Activated T-cell treated with anti-CD3 and anti-CD28 coated beads, Interleukin-2, amount 50 U/mL, for 72 hours (primary cell): ENCODE measurements at regions not wholly inside any gene's neighbourhood (a gene's known extent, or its start where the extent isn't known, plus 50 kb on each side); places are given as distances from the start of the nearest gene placed in this dataset.

ENCODE experiments used
- ATAC-seq, 2 donors: fragments of 150-1000 bp; cut with Tn5 transposase; replicated peaks in 1 of 2; 2 replicates each; pipeline ENCODE4 v1.10.0; 2021; ENCODE audit warnings: moderate library complexity in 2 of 2, mild to moderate bottlenecking in 1 of 2
- DNase-seq, 2 donors: peaks; one replicate each; pipeline ENCODE4 v3.0.0; 2021 to 2022; ENCODE audit warnings: mixed read lengths in 1 of 2
- H3K27ac Mint-ChIP-seq: one replicate; pipeline ENCODE4 v1.8.0; 2022; ENCODE audit warnings: mild to moderate bottlenecking, moderate library complexity, mixed read lengths
- H3K27me3 Mint-ChIP-seq: one replicate; pipeline ENCODE4 v1.8.0; 2022; ENCODE audit warnings: low read depth, mixed read lengths
- H3K36me3 Mint-ChIP-seq, 2 donors: one replicate each; pipeline ENCODE4 v1.8.0; 2022; ENCODE audit warnings: mixed read lengths in 2 of 2, mild to moderate bottlenecking in 1 of 2; ENCODE audit not compliant: insufficient read depth in 2 of 2
- H3K4me1 Mint-ChIP-seq: one replicate; pipeline ENCODE4 v1.8.0; 2022; ENCODE audit warnings: low read depth, mixed read lengths
- H3K4me3 Mint-ChIP-seq, 2 donors: one replicate each; pipeline ENCODE4 v1.8.0; 2022; ENCODE audit warnings: mild to moderate bottlenecking in 2 of 2, mixed read lengths in 2 of 2, moderate library complexity in 2 of 2
- H3K9me3 Mint-ChIP-seq, 2 donors: one replicate each; pipeline ENCODE4 v1.8.0; 2022; ENCODE audit warnings: mixed read lengths in 2 of 2

- ATAC-seq, result no peak
- Mint-ChIP-seq H3K36me3 (no peaks in the 10 kb centered on the region), H3K9me3 (peaks cover 3 to 13% of the 10 kb centered on the region in 2 donors), H3K27ac (no peak overlapping the region), H3K4me1 (no peaks in the 10 kb centered on the region), H3K27me3 (no peaks in the 10 kb centered on the region), H3K4me3 (no peak overlapping the region)
- DNase-seq, result no peak
Observed at GRCh38 chr6:165186441-165187205, 122.8 kb downstream of the C6orf118 start.

- Mint-ChIP-seq H3K4me1 (no peaks in the 10 kb centered on the region), H3K36me3 (no peaks in the 10 kb centered on the region), H3K9me3 (peaks cover 3 to 10% of the 10 kb centered on the region in 2 donors), H3K27me3 (no peaks in the 10 kb centered on the region), H3K4me3 (no peak overlapping the region), H3K27ac (no peak overlapping the region)
- no peak for ATAC-seq
- no peak for DNase-seq
Observed at GRCh38 chr6:165186041-165186440, 123.4 kb downstream of the C6orf118 start.

GRCh38 chr6:165184192-165184979 lies 125.0 kb downstream of the C6orf118 start:
- no peak for DNase-seq
- H3K4me3 Mint-ChIP-seq, result no peak overlapping the region
- H3K9me3 Mint-ChIP-seq, result peaks cover 3 to 9% of the 10 kb centered on the region in 2 donors
- H3K4me1 Mint-ChIP-seq, result no peaks in the 10 kb centered on the region
- no peak for ATAC-seq
- no peaks in the 10 kb centered on the region for H3K36me3 Mint-ChIP-seq
- H3K27ac Mint-ChIP-seq, result no peak overlapping the region
- no peaks in the 10 kb centered on the region for H3K27me3 Mint-ChIP-seq

GRCh38 chr6:165183496-165184140 lies 125.8 kb downstream of the C6orf118 start:
- no peaks in the 10 kb centered on the region for H3K4me1 Mint-ChIP-seq
- no peak overlapping the region for H3K4me3 Mint-ChIP-seq
- H3K36me3 Mint-ChIP-seq, result no peaks in the 10 kb centered on the region
- H3K27ac Mint-ChIP-seq, result no peak overlapping the region
- ATAC-seq (no peak), DNase-seq (no peak)
- H3K27me3 Mint-ChIP-seq, result no peaks in the 10 kb centered on the region
- H3K9me3 Mint-ChIP-seq, result peaks cover 3 to 9% of the 10 kb centered on the region in 2 donors

- DNase-seq, result no peak
- H3K4me3 Mint-ChIP-seq, result no peak overlapping the region
- H3K27ac Mint-ChIP-seq, result no peak overlapping the region
Observed at GRCh38 chr6:165183071-165183470, 126.3 kb downstream of the C6orf118 start.

GRCh38 chr6:165181951-165182414 lies 127.4 kb downstream of the C6orf118 start:
- Mint-ChIP-seq H3K36me3 (no peaks in the 10 kb centered on the region), H3K27ac (no peak overlapping the region), H3K4me3 (no peak overlapping the region), H3K9me3 (peaks cover 3 to 9% of the 10 kb centered on the region in 2 donors), H3K27me3 (no peaks in the 10 kb centered on the region), H3K4me1 (no peaks in the 10 kb centered on the region)
- ATAC-seq, result no peak
- DNase-seq, result no peak

More at GRCh38 chr6:165183071-165183470, 126.3 kb downstream of the C6orf118 start:
- ATAC-seq, result no peak
- peaks cover 3 to 9% of the 10 kb centered on the region in 2 donors for H3K9me3 Mint-ChIP-seq
- H3K36me3 Mint-ChIP-seq, result no peaks in the 10 kb centered on the region
- no peaks in the 10 kb centered on the region for H3K27me3 Mint-ChIP-seq
- H3K4me1 Mint-ChIP-seq, result no peaks in the 10 kb centered on the region

- H3K9me3 Mint-ChIP-seq, result peaks cover 8 to 13% of the 10 kb centered on the region in 2 donors
- DNase-seq, result no peak
- H3K4me1 Mint-ChIP-seq, result no peaks in the 10 kb centered on the region
- no peak overlapping the region for H3K4me3 Mint-ChIP-seq
- no peaks in the 10 kb centered on the region for H3K36me3 Mint-ChIP-seq
- H3K27ac Mint-ChIP-seq, result no peak overlapping the region
- no peaks in the 10 kb centered on the region for H3K27me3 Mint-ChIP-seq
- ATAC-seq, result no peak
Observed at GRCh38 chr6:165178056-165178455, 131.3 kb downstream of the C6orf118 start.

GRCh38 chr6:165173484-165173883 lies 135.9 kb downstream of the C6orf118 start:
- Mint-ChIP-seq H3K36me3 (peaks cover 0 to 1% of the 10 kb centered on the region in 2 donors), H3K4me3 (no peak overlapping the region), H3K27me3 (no peaks in the 10 kb centered on the region), H3K9me3 (peaks cover 6 to 11% of the 10 kb centered on the region in 2 donors), H3K27ac (no peak overlapping the region), H3K4me1 (no peaks in the 10 kb centered on the region)
- DNase-seq (no peak), ATAC-seq (no peak)

GRCh38 chr6:165167861-165168260 lies 141.5 kb downstream of the C6orf118 start:
- Mint-ChIP-seq H3K27ac (no peak overlapping the region), H3K27me3 (no peaks in the 10 kb centered on the region), H3K4me1 (no peaks in the 10 kb centered on the region), H3K36me3 (peaks cover 3% of the 10 kb centered on the region in 2 donors), H3K4me3 (no peak overlapping the region), H3K9me3 (peaks cover 3 to 10% of the 10 kb centered on the region in 2 donors)
- no peak for DNase-seq
- no peak for ATAC-seq

- peaks cover 3 to 13% of the 10 kb centered on the region in 2 donors for H3K9me3 Mint-ChIP-seq
- no peaks in the 10 kb centered on the region for H3K27me3 Mint-ChIP-seq
- no peak overlapping the region for H3K27ac Mint-ChIP-seq
- ATAC-seq (no peak), DNase-seq (no peak)
- H3K36me3 Mint-ChIP-seq, result peaks cover 3% of the 10 kb centered on the region in 2 donors
- H3K4me1 Mint-ChIP-seq, result no peaks in the 10 kb centered on the region
- H3K4me3 Mint-ChIP-seq, result no peak overlapping the region
Observed at GRCh38 chr6:165167311-165167710, 142.1 kb downstream of the C6orf118 start.

- H3K9me3 Mint-ChIP-seq, result peaks cover 0 to 15% of the 10 kb centered on the region in 2 donors
- H3K27me3 Mint-ChIP-seq, result no peaks in the 10 kb centered on the region
- peaks cover 1 to 3% of the 10 kb centered on the region in 2 donors for H3K36me3 Mint-ChIP-seq
- H3K27ac Mint-ChIP-seq, result no peak overlapping the region
- no peak for ATAC-seq
- no peak overlapping the region for H3K4me3 Mint-ChIP-seq
- H3K4me1 Mint-ChIP-seq, result no peaks in the 10 kb centered on the region
- DNase-seq, result no peak
Observed at GRCh38 chr6:165163519-165163918, 145.9 kb downstream of the C6orf118 start.

GRCh38 chr6:165159460-165159859 lies 149.9 kb downstream of the C6orf118 start:
- Mint-ChIP-seq H3K27ac (no peak overlapping the region), H3K9me3 (peaks cover 2 to 12% of the 10 kb centered on the region in 2 donors), H3K4me3 (no peak overlapping the region), H3K4me1 (no peaks in the 10 kb centered on the region), H3K27me3 (no peaks in the 10 kb centered on the region), H3K36me3 (peaks cover 1 to 3% of the 10 kb centered on the region in 2 donors)
- no peak for ATAC-seq
- DNase-seq, result no peak

GRCh38 chr6:165146456-165146855 lies 162.9 kb downstream of the C6orf118 start:
- Mint-ChIP-seq H3K9me3 (peaks cover 2 to 10% of the 10 kb centered on the region in 2 donors), H3K27me3 (no peaks in the 10 kb centered on the region), H3K36me3 (no peaks in the 10 kb centered on the region), H3K27ac (no peak overlapping the region), H3K4me3 (no peak overlapping the region), H3K4me1 (no peaks in the 10 kb centered on the region)
- ATAC-seq (no peak), DNase-seq (no peak)
